HL-60 (cell line): ENCODE measurements at regions not wholly inside any gene's neighbourhood (a gene's known extent, or its start where the extent isn't known, plus 50 kb on each side); places are given as distances from the start of the nearest gene placed in this dataset.

Source experiments
- DNase-seq, 2 experiments: peaks; one replicate each; pipeline ENCODE4 v3.0.0-alpha.2; 2010 to 2020; ENCODE audit warnings: low read depth in 1 of 2, low spot score in 1 of 2
- H3K27ac ChIP-seq: fragments of 250-450 bp; sonication (Bioruptor Pico); replicated peaks from 2 replicates; pipeline ENCODE4 v1.5.1; 2020; ENCODE audit warnings: mild to moderate bottlenecking, moderate library complexity
- H3K27me3 ChIP-seq: fragments of 250-450 bp; sonication (Bioruptor Pico); 2 replicates; pipeline ENCODE4 v1.5.1; 2021; ENCODE audit warnings: mild to moderate bottlenecking, moderate library complexity; ENCODE audit not compliant: insufficient read depth, poor library complexity, severe bottlenecking
- H3K4me3 ChIP-seq: replicated peaks from 2 replicates; pipeline ENCODE4 v1.5.1; 2011; ENCODE audit warnings: mild to moderate bottlenecking, control low read depth, low read length; ENCODE audit not compliant: insufficient read depth
- CTCF ChIP-seq: IDR thresholded peaks from one replicate; pipeline ENCODE4 v1.5.1; 2011; ENCODE audit warnings: low read length, control low read depth, inconsistent platforms; ENCODE audit not compliant: insufficient read depth
- GABPA ChIP-seq: IDR thresholded peaks from 2 replicates; pipeline ENCODE4 v1.6.1; 2012; ENCODE audit warnings: low read depth
- POLR2AphosphoS5 ChIP-seq: IDR thresholded peaks from 2 replicates; pipeline ENCODE4 v1.6.1; 2012; ENCODE audit warnings: low read depth
- REST ChIP-seq: IDR thresholded peaks from 2 replicates; pipeline ENCODE4 v1.6.1; 2012; ENCODE audit warnings: low read depth; ENCODE audit not compliant: insufficient replicate concordance
- SPI1 ChIP-seq: IDR thresholded peaks from 2 replicates; pipeline ENCODE4 v1.6.1; 2012; ENCODE audit warnings: low read depth, mild to moderate bottlenecking, borderline replicate concordance

DNA sequence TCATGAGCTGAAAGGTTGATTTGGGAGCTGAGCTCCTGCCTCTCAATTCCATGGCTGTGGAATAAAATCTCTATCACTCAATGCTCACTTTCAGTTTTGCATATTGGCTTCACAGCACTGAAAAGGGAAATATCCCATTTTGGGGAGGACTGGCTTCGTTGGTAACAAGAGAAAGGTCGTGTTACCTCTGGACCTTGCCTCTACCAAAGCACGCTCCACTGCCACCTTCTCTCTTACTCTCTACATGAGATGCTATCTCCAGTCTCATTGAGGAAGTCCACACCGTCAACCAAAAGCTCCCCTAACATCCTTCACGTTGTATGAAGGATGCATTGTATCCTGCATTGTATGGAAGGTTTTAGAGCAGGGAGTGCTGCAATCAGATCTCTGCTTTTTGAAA lies 195.0 kb upstream of the LDB2 start:
- DNase-seq, result no peak
- H3K27ac ChIP-seq, result no peak overlapping the region
- H3K4me3 ChIP-seq, result no peak overlapping the region
- no peaks in the 10 kb centered on the region for H3K27me3 ChIP-seq
- TF ChIP-seq SPI1 (no peak), REST (no peak), GABPA (no peak), CTCF (no peak), POLR2AphosphoS5 (no peak)

- H3K27me3 ChIP-seq, result no peaks in the 10 kb centered on the region
- DNase-seq, result no peak
- no peak for TF ChIP-seq POLR2AphosphoS5
- TF ChIP-seq CTCF, result no peak
- no peak for TF ChIP-seq SPI1
- TF ChIP-seq GABPA, result no peak
- no peak for TF ChIP-seq REST
- H3K27ac ChIP-seq, result no peak overlapping the region
- H3K4me3 ChIP-seq, result no peak overlapping the region
Observed at GRCh38 chr4:17092736-17093437, 194.4 kb upstream of the LDB2 start.

DNA sequence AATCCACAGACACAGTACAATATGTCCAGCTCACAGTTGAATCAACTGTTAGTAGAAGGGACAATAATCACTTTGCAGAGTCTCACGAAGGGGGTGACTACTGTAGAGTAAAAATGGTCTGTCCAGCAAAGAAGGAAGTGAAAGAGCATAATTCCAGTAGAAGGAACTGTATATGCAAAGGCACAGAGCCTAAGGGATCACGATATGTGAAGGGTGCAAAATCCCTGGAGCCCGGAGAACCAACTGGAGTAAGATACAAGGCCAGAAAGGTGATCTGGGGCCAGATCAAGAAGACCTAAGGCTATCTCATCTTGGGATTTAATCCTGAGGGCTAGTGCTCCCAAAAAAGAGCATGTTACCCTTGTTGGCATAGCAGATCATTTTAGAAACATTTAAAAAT lies 192.7 kb upstream of the LDB2 start:
- H3K27ac ChIP-seq, result no peak overlapping the region
- H3K27me3 ChIP-seq, result no peaks in the 10 kb centered on the region
- TF ChIP-seq CTCF (no peak), SPI1 (no peak), REST (no peak), GABPA (no peak), POLR2AphosphoS5 (no peak)
- no peak for DNase-seq
- H3K4me3 ChIP-seq, result no peak overlapping the region
